HCT116 (cell line): ENCODE measurements at regions not wholly inside any gene's neighbourhood (a gene's known extent, or its start where the extent isn't known, plus 50 kb on each side); places are given as distances from the start of the nearest gene placed in this dataset.

Experiments
- ATAC-seq: fragments of 200-7000 bp; cut with Tn5 transposase; 2 replicates; pipeline ENCODE4 v1.9.1; 2020; ENCODE audit warnings: mild to moderate bottlenecking, moderate library complexity
- BruUV-seq: library from RNA; stranded (reverse); fragments of 400-500 nt; replicated peaks from 2 replicates; lab custom pipeline; 2021; lab: Mats Ljungman, UMichigan
- CTCF ChIA-PET: fragments of 300-600 bp; sonication (Branson Sonifier 250); formaldehyde crosslinking; loops from one replicate; lab custom pipeline; 2021; ENCODE audit warnings: antibody characterized with exemption; lab: Charles Lee
- POLR2A ChIA-PET: fragments of 300-600, 350-600 bp; sonication (Branson Sonifier 250); formaldehyde crosslinking; loops from one replicate; lab custom pipeline; 2021; ENCODE audit warnings: antibody characterized with exemption; lab: Charles Lee
- RAD21 ChIA-PET, 2 experiments: fragments of 300-600 bp; sonication (Branson Sonifier 250); formaldehyde crosslinking; loops; one replicate each; lab custom pipeline; 2023; ENCODE audit warnings: low total read pairs in 2 of 2; ENCODE audit not compliant: uncharacterized antibody in 2 of 2, unreplicated experiment in 2 of 2, low non-redundant PET in 1 of 2; lab: Charles Lee
- DNase-seq: peaks from one replicate; pipeline ENCODE4 v3.0.0-alpha.2; 2010; ENCODE audit warnings: low read depth, low spot score
- H2AFZ ChIP-seq: fragments of 200-600 bp; shearing (Covaris generic), sonication (generic); 2 replicates; pipeline ENCODE4 v1.6.1; 2017; ENCODE audit warnings: low read depth, mixed run types, mixed read lengths, antibody characterized with exemption, low read length; ENCODE audit not compliant: poor library complexity, severe bottlenecking
- H3K27ac ChIP-seq: 2 replicates; pipeline ENCODE4 v1.5.1; 2012; ENCODE audit warnings: low read depth, low read length
- H3K27me3 ChIP-seq: fragments of 200-600 bp; sonication (generic); 2 replicates; pipeline ENCODE4 v1.6.1; 2016; ENCODE audit warnings: mixed run types, low read length, mixed read lengths; ENCODE audit not compliant: insufficient read depth
- H3K36me3 ChIP-seq, 2 experiments: fragments of 200-500 bp in 1 of 2; fragments of 200-600 bp in 1 of 2; sonication (Bioruptor generic) in 1 of 2; sonication (generic) in 1 of 2; 2 replicates each; pipeline versions ENCODE4 v1.5.1 to v1.6.1; 2014 to 2016; ENCODE audit warnings: low read length in 2 of 2, inconsistent platforms in 1 of 2, mixed read lengths in 1 of 2, mixed run types in 1 of 2; ENCODE audit not compliant: insufficient read depth in 2 of 2, control insufficient read depth in 1 of 2
- H3K4me1 ChIP-seq, 2 experiments: fragments of 200-600 bp in 1 of 2; sonication (generic) in 1 of 2; 2 replicates each; pipeline versions ENCODE4 v1.5.1 to v1.6.1; 2012 to 2017; ENCODE audit warnings: low read length in 2 of 2, inconsistent platforms in 1 of 2, mild to moderate bottlenecking in 1 of 2, mixed read lengths in 1 of 2, mixed run types in 1 of 2, moderate library complexity in 1 of 2; ENCODE audit not compliant: insufficient read depth in 2 of 2, control insufficient read depth in 1 of 2
- H3K4me2 ChIP-seq: fragments of 200-600 bp; sonication (generic); 2 replicates; pipeline ENCODE4 v1.6.1; 2017; ENCODE audit warnings: mixed run types, low read length, mixed read lengths
- H3K4me3 ChIP-seq, 2 experiments: fragments of 200-600 bp in 1 of 2; sonication (generic) in 1 of 2; replicated peaks in 1 of 2; 2 replicates each; pipeline ENCODE4 v1.5.1; 2011 to 2016; ENCODE audit warnings: low read length in 2 of 2, control low read depth in 1 of 2, low read depth in 1 of 2, mild to moderate bottlenecking in 1 of 2, mixed read lengths in 1 of 2, mixed run types in 1 of 2
- H3K79me2 ChIP-seq: fragments of 200-600 bp; sonication (generic); 2 replicates; pipeline ENCODE4 v1.6.1; 2017; ENCODE audit warnings: mild to moderate bottlenecking, mixed run types, low read length, moderate library complexity, mixed read lengths; ENCODE audit not compliant: insufficient read depth
- H3K9ac ChIP-seq: fragments of 200-600 bp; sonication (generic); 2 replicates; pipeline ENCODE4 v1.6.1; 2016; ENCODE audit warnings: low read length, mixed read lengths
- H3K9me2 ChIP-seq: fragments of 200-600 bp; sonication (generic), shearing (Covaris generic); 2 replicates; pipeline ENCODE4 v1.6.1; 2017; ENCODE audit warnings: mixed run types, mild to moderate bottlenecking, moderate library complexity; ENCODE audit not compliant: insufficient read depth
- H3K9me3 ChIP-seq, 2 experiments: fragments of 200-500 bp in 1 of 2; fragments of 200-600 bp in 1 of 2; sonication (Bioruptor generic) in 1 of 2; sonication (generic) in 1 of 2; 2 replicates each; pipeline ENCODE4 v1.6.1; 2014 to 2017; ENCODE audit warnings: low read length in 2 of 2, mixed read lengths in 2 of 2, inconsistent platforms in 1 of 2, low read depth in 1 of 2, mild to moderate bottlenecking in 1 of 2, mixed run types in 1 of 2, moderate library complexity in 1 of 2; ENCODE audit not compliant: control insufficient read depth in 1 of 2, insufficient read depth in 1 of 2
- H4K20me1 ChIP-seq: fragments of 200-600 bp; sonication (generic), shearing (Covaris generic); 2 replicates; pipeline ENCODE4 v1.6.1; 2017; ENCODE audit warnings: mixed run types, mild to moderate bottlenecking, moderate library complexity; ENCODE audit not compliant: insufficient read depth
- CEBPB ChIP-seq: IDR thresholded peaks from 2 replicates; pipeline ENCODE4 v1.6.1; 2012; ENCODE audit warnings: low read depth
- ELF1 ChIP-seq: IDR thresholded peaks from 2 replicates; pipeline ENCODE4 v1.6.1; 2012; ENCODE audit warnings: low read depth, borderline replicate concordance
- EZH2 ChIP-seq: fragments of 200-600 bp; sonication (generic); IDR thresholded peaks from 2 replicates; pipeline ENCODE4 v1.6.1; 2017; ENCODE audit warnings: antibody characterized with exemption, mixed run types
- FOSL1 ChIP-seq: IDR thresholded peaks from 2 replicates; pipeline ENCODE4 v1.6.1; 2012; ENCODE audit warnings: low read depth
- JUND ChIP-seq: IDR thresholded peaks from 2 replicates; pipeline ENCODE4 v1.6.1; 2012
- MAX ChIP-seq: IDR thresholded peaks from 2 replicates; pipeline ENCODE4 v1.6.1; 2012
- POLR2A ChIP-seq: IDR thresholded peaks from 2 replicates; pipeline ENCODE4 v1.7.0; 2011; ENCODE audit warnings: borderline replicate concordance; ENCODE audit not compliant: insufficient read depth, insufficient read length; ENCODE audit errors: extremely low read depth
- POLR2AphosphoS5 ChIP-seq: IDR thresholded peaks from 2 replicates; pipeline ENCODE4 v1.6.1; 2011; ENCODE audit warnings: mild to moderate bottlenecking, low read depth, low read length, moderate library complexity
- RAD21 ChIP-seq: IDR thresholded peaks from 2 replicates; pipeline ENCODE4 v1.6.1; 2012; ENCODE audit warnings: low read depth, mild to moderate bottlenecking
- SIN3A ChIP-seq: IDR thresholded peaks from 2 replicates; pipeline ENCODE4 v1.6.1; 2012; ENCODE audit warnings: low read depth
- TCF7L2 ChIP-seq: IDR thresholded peaks from 2 replicates; pipeline ENCODE4 v1.7.0; 2011; ENCODE audit warnings: borderline replicate concordance, inconsistent platforms; ENCODE audit not compliant: insufficient read depth, insufficient read length; ENCODE audit errors: extremely low read depth
- YY1 ChIP-seq: IDR thresholded peaks from 2 replicates; pipeline ENCODE4 v1.6.1; 2011; ENCODE audit warnings: low read length, low read depth, moderate library complexity, mild to moderate bottlenecking; ENCODE audit not compliant: insufficient replicate concordance; ENCODE audit errors: extremely low read depth
- ZBTB33 ChIP-seq: IDR thresholded peaks from 2 replicates; pipeline ENCODE4 v1.6.1; 2011; ENCODE audit warnings: mild to moderate bottlenecking, low read length, moderate library complexity; ENCODE audit not compliant: insufficient replicate concordance; ENCODE audit errors: extremely low read depth
- ZFX ChIP-seq: fragments of 450-650 bp; IDR thresholded peaks from 2 replicates; pipeline ENCODE4 v1.6.1; 2017
- ZNF274 ChIP-seq: fragments of 200-500 bp; sonication (Bioruptor generic); IDR thresholded peaks from 2 replicates; pipeline ENCODE4 v1.6.1; 2014; ENCODE audit warnings: mild to moderate bottlenecking, low read depth, low read length, inconsistent platforms
- intact Hi-C: fragments of 100-400 bp; cut with micrococcal nuclease; formaldehyde crosslinking; loops from 2 replicates; pipeline ENCODE4 v1.10.0; 2022
- TF ChIP-seq, protein P1 (sequence below), 3 experiments: fragments of 200-600 bp in 1 of 3; sonication (generic) in 1 of 3; IDR thresholded peaks in 2 of 3; conservative IDR thresholded peaks in 1 of 3; 2 replicates each; pipeline ENCODE4 v1.5.1; 2012 to 2017; ENCODE audit warnings: low read depth in 2 of 3, low read length in 2 of 3, antibody characterized with exemption in 1 of 3, borderline replicate concordance in 1 of 3, control low read depth in 1 of 3, mild to moderate bottlenecking in 1 of 3, mixed read lengths in 1 of 3, mixed run types in 1 of 3, moderate library complexity in 1 of 3; ENCODE audit not compliant: insufficient read depth in 1 of 3

- Histone ChIP-seq H2AFZ (no peak overlapping the region), H3K9me2 (no peaks in the 10 kb centered on the region), H3K9me3 (peaks cover 4 to 20% of the 10 kb centered on the region in 2 experiments; a peak in 2 of 4 replicates), H3K27ac (no peak overlapping the region), H3K36me3 (no peaks in the 10 kb centered on the region), H4K20me1 (no peaks in the 10 kb centered on the region), H3K4me2 (no peak overlapping the region), H3K79me2 (no peaks in the 10 kb centered on the region), H3K9ac (no peak overlapping the region)
- ATAC-seq, result no peak
- DNase-seq, result no peak
- RAD21 ChIA-PET, result no interaction called here
- CTCF ChIA-PET, result no interaction called here
- no TSS peak for BruUV-seq
- TF ChIP-seq TCF7L2 (no peak), ZNF274 (no peak), ZFX (no peak), FOSL1 (no peak), CEBPB (no peak), EZH2 (no peak), ELF1 (no peak), ZBTB33 (no peak), MAX (no peak), JUND (no peak), YY1 (no peak), SIN3A (no peak), POLR2A (no peak), RAD21 (no peak), POLR2AphosphoS5 (no peak)
- TF ChIP-seq, protein P1, sequence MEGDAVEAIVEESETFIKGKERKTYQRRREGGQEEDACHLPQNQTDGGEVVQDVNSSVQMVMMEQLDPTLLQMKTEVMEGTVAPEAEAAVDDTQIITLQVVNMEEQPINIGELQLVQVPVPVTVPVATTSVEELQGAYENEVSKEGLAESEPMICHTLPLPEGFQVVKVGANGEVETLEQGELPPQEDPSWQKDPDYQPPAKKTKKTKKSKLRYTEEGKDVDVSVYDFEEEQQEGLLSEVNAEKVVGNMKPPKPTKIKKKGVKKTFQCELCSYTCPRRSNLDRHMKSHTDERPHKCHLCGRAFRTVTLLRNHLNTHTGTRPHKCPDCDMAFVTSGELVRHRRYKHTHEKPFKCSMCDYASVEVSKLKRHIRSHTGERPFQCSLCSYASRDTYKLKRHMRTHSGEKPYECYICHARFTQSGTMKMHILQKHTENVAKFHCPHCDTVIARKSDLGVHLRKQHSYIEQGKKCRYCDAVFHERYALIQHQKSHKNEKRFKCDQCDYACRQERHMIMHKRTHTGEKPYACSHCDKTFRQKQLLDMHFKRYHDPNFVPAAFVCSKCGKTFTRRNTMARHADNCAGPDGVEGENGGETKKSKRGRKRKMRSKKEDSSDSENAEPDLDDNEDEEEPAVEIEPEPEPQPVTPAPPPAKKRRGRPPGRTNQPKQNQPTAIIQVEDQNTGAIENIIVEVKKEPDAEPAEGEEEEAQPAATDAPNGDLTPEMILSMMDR (IDR thresholded peaks at IDR 0.05 in 2 of 3, conservative IDR thresholded peaks at IDR 0.05 in 1 of 3; ENCODE audit: borderline replicate concordance in 1 of 3, insufficient read depth in 1 of 3, low read depth in 2 of 3, low read length in 2 of 3), result no peak
- TF ChIP-seq, all 23 proteins: peak for 0
- POLR2A ChIA-PET, result no interaction called here
- Histone ChIP-seq H3K27me3 (no peaks in the 10 kb centered on the region), H3K4me1 (no peaks in the 10 kb centered on the region), H3K4me3 (no peak overlapping the region)
- intact Hi-C loops, result no loop called here
Measured at GRCh38 chr17:34000639-34001038, 254.4 kb upstream of the CCL2 start.
